ENCODE measurements at regions not wholly inside any gene's neighbourhood (a gene's known extent, or its start where the extent isn't known, plus 50 kb on each side); places are given as distances from the start of the nearest gene placed in this dataset.

DNA sequence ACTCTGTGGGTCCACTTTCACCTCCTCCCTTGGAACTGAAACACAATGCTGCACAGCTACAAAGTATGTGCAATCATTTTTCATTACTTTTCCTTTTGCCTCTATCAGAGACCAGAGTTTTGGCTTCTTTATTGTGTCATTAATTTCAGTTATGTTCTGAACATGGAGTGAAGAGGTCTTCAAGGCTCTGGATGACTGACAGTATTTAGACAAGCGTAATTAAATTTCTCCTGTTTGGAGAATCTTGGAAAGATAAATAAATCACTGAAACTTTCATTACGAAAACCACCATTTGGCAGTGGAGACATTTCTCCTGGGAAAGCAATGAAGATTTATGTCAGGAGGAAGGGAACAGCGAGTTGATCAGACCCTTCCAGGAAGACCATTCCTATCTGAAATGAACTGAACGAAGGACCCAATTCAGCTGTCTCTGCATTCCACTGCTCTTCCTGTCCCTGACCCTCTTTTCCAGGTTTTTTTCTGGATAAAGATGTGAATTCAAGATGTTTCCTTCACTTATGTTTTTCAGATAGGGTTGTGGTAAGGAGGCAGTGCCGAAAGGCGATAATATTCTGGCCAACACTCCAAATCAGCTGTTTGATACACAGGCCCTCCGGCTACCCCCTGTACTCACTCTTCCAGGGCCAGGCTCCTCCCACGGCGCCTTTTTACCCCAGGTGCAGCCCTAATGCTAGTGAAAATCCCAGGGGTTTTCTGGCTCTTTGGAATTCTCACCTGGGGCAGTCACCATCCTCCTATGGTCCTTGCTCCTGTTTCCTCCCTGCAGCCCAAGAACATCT, 77.2 kb upstream of the OSMR start:
- TF ChIP-seq, protein P1, sequence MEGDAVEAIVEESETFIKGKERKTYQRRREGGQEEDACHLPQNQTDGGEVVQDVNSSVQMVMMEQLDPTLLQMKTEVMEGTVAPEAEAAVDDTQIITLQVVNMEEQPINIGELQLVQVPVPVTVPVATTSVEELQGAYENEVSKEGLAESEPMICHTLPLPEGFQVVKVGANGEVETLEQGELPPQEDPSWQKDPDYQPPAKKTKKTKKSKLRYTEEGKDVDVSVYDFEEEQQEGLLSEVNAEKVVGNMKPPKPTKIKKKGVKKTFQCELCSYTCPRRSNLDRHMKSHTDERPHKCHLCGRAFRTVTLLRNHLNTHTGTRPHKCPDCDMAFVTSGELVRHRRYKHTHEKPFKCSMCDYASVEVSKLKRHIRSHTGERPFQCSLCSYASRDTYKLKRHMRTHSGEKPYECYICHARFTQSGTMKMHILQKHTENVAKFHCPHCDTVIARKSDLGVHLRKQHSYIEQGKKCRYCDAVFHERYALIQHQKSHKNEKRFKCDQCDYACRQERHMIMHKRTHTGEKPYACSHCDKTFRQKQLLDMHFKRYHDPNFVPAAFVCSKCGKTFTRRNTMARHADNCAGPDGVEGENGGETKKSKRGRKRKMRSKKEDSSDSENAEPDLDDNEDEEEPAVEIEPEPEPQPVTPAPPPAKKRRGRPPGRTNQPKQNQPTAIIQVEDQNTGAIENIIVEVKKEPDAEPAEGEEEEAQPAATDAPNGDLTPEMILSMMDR (IDR thresholded peaks at IDR 0.05) = no peak
- TF ChIP-seq POLR2A (IDR thresholded peaks at IDR 0.05) = no peak

Measured in right lobe of liver (tissue), 4 donors.